GM10266 (cell line): ENCODE measurements at regions not wholly inside any gene's neighbourhood (a gene's known extent, or its start where the extent isn't known, plus 50 kb on each side); places are given as distances from the start of the nearest gene placed in this dataset.
"Not testable (repeated sequence)": the region's sequence is repeated elsewhere in the genome, so short reads cannot be mapped to it uniquely, and the experiment has no call there.

ENCODE experiments used
- DNase-seq: peaks from one replicate; pipeline ENCODE4 v3.0.0; 2012; ENCODE audit errors: extremely low spot score
- TF ChIP-seq, protein P1 (sequence below): IDR thresholded peaks from 2 replicates; pipeline ENCODE4 v1.5.1; 2012; ENCODE audit warnings: mild to moderate bottlenecking, low read depth; ENCODE audit not compliant: control insufficient read depth, insufficient read depth; ENCODE audit errors: missing control alignments

DNA sequence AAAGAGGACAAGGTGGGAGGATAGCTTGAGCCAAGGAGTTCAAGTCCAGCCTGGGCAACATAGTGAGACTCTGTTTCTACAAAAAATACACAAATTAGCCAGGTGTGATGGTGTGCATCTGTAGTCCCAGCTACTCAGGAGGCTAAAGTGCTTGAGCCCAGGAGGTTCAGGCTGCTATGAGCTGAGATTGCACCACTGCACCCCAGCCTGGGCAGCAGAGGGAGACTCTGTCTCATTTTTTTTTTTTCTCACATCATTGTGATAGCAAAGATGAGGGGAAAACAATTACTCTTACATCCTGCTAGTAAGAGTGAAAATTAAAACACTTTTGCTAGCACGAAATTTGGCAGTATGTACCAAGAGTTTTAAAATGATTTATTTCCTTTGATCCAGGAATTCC, 463.7 kb downstream of the TMEM135 start:
- no peak for DNase-seq
- TF ChIP-seq, protein P1, sequence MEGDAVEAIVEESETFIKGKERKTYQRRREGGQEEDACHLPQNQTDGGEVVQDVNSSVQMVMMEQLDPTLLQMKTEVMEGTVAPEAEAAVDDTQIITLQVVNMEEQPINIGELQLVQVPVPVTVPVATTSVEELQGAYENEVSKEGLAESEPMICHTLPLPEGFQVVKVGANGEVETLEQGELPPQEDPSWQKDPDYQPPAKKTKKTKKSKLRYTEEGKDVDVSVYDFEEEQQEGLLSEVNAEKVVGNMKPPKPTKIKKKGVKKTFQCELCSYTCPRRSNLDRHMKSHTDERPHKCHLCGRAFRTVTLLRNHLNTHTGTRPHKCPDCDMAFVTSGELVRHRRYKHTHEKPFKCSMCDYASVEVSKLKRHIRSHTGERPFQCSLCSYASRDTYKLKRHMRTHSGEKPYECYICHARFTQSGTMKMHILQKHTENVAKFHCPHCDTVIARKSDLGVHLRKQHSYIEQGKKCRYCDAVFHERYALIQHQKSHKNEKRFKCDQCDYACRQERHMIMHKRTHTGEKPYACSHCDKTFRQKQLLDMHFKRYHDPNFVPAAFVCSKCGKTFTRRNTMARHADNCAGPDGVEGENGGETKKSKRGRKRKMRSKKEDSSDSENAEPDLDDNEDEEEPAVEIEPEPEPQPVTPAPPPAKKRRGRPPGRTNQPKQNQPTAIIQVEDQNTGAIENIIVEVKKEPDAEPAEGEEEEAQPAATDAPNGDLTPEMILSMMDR: no peak

DNA sequence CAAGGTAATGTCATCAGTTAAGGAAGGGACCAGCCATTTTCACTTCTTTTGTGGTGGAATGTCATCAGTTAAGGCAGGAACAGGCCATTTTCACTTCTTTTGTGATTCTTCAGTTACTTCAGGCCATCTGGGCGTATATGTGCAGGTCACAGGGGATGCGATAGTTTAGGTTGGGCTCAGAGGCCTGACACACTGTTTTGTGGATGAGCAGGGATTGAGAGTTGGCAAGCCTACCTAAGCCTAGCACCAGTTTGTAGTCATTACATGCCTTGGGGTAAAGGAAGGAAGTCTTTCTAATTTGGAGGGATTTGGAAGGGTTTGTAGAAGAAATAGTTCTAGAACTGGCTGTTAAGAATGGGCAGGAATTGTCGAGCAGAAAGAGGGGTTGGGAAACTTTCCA, 457.2 kb downstream of the TMEM135 start:
- DNase-seq: not testable (repeated sequence)

DNA sequence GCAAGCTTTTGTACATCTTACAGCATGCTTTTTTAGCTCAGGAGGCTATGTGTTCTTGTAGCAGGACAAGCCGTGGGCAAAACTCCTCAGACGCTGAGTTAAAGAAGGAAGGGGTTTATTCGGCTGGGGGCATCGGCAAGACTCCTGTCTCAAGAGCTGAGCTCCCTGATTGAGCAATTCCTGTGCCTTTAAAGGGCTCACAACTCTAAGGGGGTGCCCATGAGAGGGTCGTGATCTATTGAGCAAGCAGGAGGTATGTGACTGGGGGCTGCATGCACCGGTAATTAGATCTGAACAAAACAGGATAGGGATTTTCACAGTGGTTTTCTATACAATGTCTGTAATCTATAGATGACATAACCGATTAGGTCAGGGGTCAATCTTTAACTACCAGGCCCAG, 456.3 kb downstream of the TMEM135 start:
- DNase-seq: not testable (repeated sequence)

DNA sequence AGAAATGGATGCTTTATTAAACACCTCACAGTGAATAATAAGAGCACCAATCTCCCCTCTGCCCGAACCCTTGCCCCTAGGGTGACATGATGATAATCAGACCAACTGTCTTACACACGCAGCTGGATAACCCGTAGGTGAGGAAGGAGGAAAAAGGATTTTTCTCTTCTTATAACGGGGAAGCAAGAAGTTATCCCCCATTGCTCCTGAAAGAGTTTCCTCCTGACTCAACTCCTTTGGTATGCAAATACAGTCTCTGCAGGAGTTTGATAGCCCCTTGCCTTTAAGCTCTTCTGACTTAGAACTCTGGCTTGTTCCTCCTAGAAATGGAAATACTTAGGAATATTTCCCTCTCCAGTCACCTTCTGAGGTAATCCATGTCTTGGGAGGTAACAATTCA, 455.8 kb downstream of the TMEM135 start:
- DNase-seq: no peak

DNA sequence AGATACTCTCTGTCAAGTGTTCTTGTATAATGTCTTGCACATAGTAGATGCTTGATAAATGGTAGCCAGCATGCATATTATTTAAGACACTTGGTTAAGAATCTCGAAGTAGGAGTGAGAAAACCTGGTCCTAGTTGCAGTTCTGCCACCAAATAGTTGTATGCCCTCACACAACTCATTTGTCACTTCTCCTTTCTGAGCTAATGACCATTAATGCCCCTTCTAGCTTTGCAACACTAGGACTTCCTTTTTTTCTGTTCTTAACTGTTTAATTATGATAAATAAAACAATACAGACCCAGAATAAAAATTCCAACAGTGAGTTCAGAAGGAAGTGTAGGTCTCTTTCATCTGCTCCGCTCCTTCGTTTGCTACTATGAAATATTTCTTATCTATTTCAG, 453.6 kb downstream of the TMEM135 start:
- DNase-seq: no peak
- TF ChIP-seq, protein P1: no peak

More for the DNA sequence above, 455.8 kb downstream of the TMEM135 start:
- TF ChIP-seq, protein P1: no peak

DNA sequence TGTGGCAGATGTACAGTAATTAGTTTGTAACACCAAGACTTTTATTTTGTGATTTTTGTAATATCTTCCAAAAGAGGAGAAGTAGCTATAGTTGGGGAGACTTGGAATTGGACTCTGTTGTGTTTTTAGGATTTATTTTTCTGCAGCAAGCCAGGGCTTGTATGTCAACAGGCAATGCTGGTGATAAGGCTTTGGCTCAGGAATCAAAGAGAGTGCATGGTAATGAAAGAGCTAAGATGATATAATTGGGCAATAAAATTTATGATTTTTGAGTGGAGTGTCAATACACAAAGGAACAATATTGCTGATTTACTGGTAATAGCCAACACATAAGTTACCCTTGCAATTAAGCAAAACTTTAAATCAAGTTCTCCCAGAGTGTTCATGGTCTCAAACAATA, 452.9 kb downstream of the TMEM135 start:
- TF ChIP-seq, protein P1: no peak
- no peak for DNase-seq

DNA sequence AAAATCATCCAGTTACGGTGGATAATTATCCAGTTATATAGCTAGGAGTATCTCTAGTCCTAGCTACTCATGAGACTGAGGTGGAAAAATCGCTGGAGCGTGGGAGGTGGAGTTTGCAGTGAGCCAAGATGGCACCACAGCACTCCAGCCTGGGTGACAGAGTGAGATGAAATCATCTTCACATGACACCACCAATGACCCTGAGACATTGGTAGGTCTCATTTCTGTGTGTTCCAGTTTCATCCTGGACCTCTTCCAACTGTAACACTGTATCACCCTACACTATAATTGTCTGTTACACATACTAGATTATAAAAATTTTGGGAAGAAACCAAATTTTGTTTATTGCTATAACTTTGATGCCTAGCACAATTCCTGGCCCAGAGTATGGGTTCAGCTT, 446.8 kb downstream of the TMEM135 start:
- no peak for DNase-seq
- TF ChIP-seq, protein P1: no peak

DNA sequence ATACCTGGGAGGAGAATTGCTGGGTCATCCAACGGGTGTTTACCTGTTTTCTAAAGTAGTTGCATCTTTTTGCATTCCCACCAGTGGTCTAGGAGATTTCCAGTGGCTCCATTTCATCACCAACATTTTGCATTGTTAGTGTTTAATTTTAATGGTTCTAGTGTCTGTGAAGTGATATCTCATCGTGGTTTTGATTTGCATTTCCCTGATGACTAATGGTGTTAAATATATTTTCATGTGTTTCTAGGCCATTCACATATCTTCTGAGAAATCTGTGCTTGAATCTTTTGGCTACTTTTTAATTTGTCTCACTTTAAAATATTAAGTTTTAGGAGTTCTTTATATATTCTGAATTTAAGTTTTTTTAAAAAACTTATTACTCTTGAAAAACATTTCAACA, 439.6 kb downstream of the TMEM135 start:
- no peak for DNase-seq
- TF ChIP-seq, protein P1: no peak

DNA sequence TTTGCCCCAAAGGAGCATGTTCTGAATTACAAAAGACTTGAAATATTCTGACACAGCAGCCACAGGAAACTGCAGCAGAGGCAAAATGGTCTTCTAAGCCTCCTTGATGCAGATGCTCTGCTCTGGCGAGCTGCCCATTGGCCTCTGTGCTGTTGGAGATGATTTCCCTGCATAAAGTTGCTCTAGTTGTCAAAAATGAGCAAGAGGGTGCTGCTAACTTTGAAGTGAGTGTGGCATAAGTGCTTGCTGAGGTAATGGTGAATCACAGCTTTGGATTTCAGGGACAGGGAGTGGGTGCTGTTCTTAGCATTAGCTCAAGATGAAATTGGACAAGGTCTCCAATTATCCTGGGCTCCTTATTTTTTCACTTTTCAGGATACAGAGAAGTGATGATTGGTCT, 435.4 kb downstream of the TMEM135 start:
- no peak for DNase-seq
- TF ChIP-seq, protein P1: no peak
